A673 (cell line): ENCODE measurements at regions not wholly inside any gene's neighbourhood (a gene's known extent, or its start where the extent isn't known, plus 50 kb on each side); places are given as distances from the start of the nearest gene placed in this dataset.

Experiments
- BruUV-seq: library from RNA; stranded (reverse); fragments of 400-500 nt; replicated peaks from 2 replicates; lab custom pipeline; 2021; lab: Mats Ljungman, UMichigan
- CTCF ChIA-PET: fragments of 300-600 bp; sonication (Branson Sonifier 250); formaldehyde crosslinking; loops from one replicate; lab custom pipeline; 2022; ENCODE audit warnings: antibody characterized with exemption; lab: Charles Lee
- POLR2A ChIA-PET: fragments of 300-600 bp; sonication (Branson Sonifier 250); formaldehyde crosslinking; loops from one replicate; lab custom pipeline; 2022; ENCODE audit warnings: antibody characterized with exemption; ENCODE audit not compliant: low non-redundant PET; lab: Charles Lee
- DNase-seq: peaks from one replicate; pipeline ENCODE4 v3.0.0-alpha.2; 2015; ENCODE audit warnings: low spot score
- H3K27ac ChIP-seq: fragments of 200-600 bp; sonication (generic); 2 replicates; pipeline ENCODE4 v1.5.1; 2016; ENCODE audit warnings: mixed run types, low read depth, mild to moderate bottlenecking, mixed read lengths, antibody characterized with exemption, low read length; ENCODE audit not compliant: poor library complexity, severe bottlenecking
- H3K27me3 ChIP-seq: fragments of 200-600 bp; sonication (generic); replicated peaks from 2 replicates; pipeline ENCODE4 v1.6.1; 2017; ENCODE audit warnings: mixed run types, low read depth, mild to moderate bottlenecking, mixed read lengths, antibody characterized with exemption, low read length; ENCODE audit not compliant: insufficient read depth, poor library complexity
- H3K36me3 ChIP-seq: fragments of 200-600 bp; sonication (generic); 2 replicates; pipeline ENCODE4 v1.6.1; 2016; ENCODE audit warnings: mixed run types, mild to moderate bottlenecking, mixed read lengths, antibody characterized with exemption, low read length; ENCODE audit not compliant: insufficient read depth, poor library complexity, severe bottlenecking
- H3K4me1 ChIP-seq: fragments of 200-600 bp; sonication (generic); 2 replicates; pipeline ENCODE4 v1.6.1; 2017; ENCODE audit warnings: mixed run types, mild to moderate bottlenecking, mixed read lengths, antibody characterized with exemption, low read length; ENCODE audit not compliant: insufficient read depth, poor library complexity, severe bottlenecking
- H3K4me3 ChIP-seq: fragments of 200-600 bp; sonication (generic); 2 replicates; pipeline ENCODE4 v1.5.1; 2016; ENCODE audit warnings: low read depth, mixed run types, mild to moderate bottlenecking, mixed read lengths, low read length; ENCODE audit not compliant: poor library complexity, severe bottlenecking
- H3K9me3 ChIP-seq: fragments of 200-600 bp; sonication (generic); 2 replicates; pipeline ENCODE4 v1.6.1; 2016; ENCODE audit warnings: mixed run types, low read depth, mild to moderate bottlenecking, mixed read lengths, antibody characterized with exemption, low read length; ENCODE audit not compliant: poor library complexity, severe bottlenecking
- CTCF ChIP-seq: fragments of 300-800, 200-600 bp; sonication (generic); conservative IDR thresholded peaks from 2 replicates; pipeline ENCODE4 v1.5.1; 2017; ENCODE audit warnings: low read depth, mild to moderate bottlenecking, antibody characterized with exemption, low read length, moderate library complexity, mixed read lengths
- EZH2 ChIP-seq: fragments of 200-600 bp; sonication (generic); IDR thresholded peaks from 2 replicates; pipeline ENCODE4 v1.6.1; 2017; ENCODE audit warnings: borderline replicate concordance, low read depth, mild to moderate bottlenecking, mixed read lengths, antibody characterized with exemption, low read length; ENCODE audit not compliant: poor library complexity, severe bottlenecking
- intact Hi-C: fragments of 100-400 bp; cut with micrococcal nuclease; formaldehyde crosslinking; loops from one replicate; pipeline ENCODE4 v1.10.0; 2022; ENCODE audit not compliant: unreplicated experiment

GRCh38 chr7:106980358-106980685 is 64.2 kb upstream of the PRKAR2B start:
- no peaks in the 10 kb centered on the region for H3K36me3 ChIP-seq
- BruUV-seq: no TSS peak
- DNase-seq: no peak
- H3K27ac ChIP-seq: no peak overlapping the region
- H3K9me3 ChIP-seq: no peaks in the 10 kb centered on the region
- TF ChIP-seq CTCF (no peak), EZH2 (no peak)
- no peaks in the 10 kb centered on the region for H3K4me1 ChIP-seq
- ChIA-PET CTCF (no interaction called here), POLR2A (no interaction called here)
- intact Hi-C loops: no loop called here
- no peak overlapping the region for H3K4me3 ChIP-seq
- no peaks in the 10 kb centered on the region for H3K27me3 ChIP-seq

GRCh38 chr7:106982415-106982814 is 62.1 kb upstream of the PRKAR2B start:
- no peak for DNase-seq
- TF ChIP-seq EZH2: no peak
- CTCF ChIA-PET: no interaction called here
- no peak overlapping the region for H3K27ac ChIP-seq
- intact Hi-C loops: no loop called here
- no peaks in the 10 kb centered on the region for H3K27me3 ChIP-seq
- no peak overlapping the region for H3K4me3 ChIP-seq
- POLR2A ChIA-PET: no interaction called here
- no peaks in the 10 kb centered on the region for H3K9me3 ChIP-seq
- H3K36me3 ChIP-seq: no peaks in the 10 kb centered on the region
- BruUV-seq: no TSS peak
- H3K4me1 ChIP-seq: no peaks in the 10 kb centered on the region

GRCh38 chr7:106984034-106984433 is 60.5 kb upstream of the PRKAR2B start:
- no TSS peak for BruUV-seq
- DNase-seq: no peak
- H3K4me3 ChIP-seq: no peak overlapping the region
- no peaks in the 10 kb centered on the region for H3K36me3 ChIP-seq
- intact Hi-C loops: no loop called here
- no peaks in the 10 kb centered on the region for H3K4me1 ChIP-seq
- POLR2A ChIA-PET: no interaction called here
- no peaks in the 10 kb centered on the region for H3K9me3 ChIP-seq
- CTCF ChIA-PET: no interaction called here
- no peak overlapping the region for H3K27ac ChIP-seq
- no peaks in the 10 kb centered on the region for H3K27me3 ChIP-seq
- TF ChIP-seq EZH2 (no peak), CTCF (no peak)

- ChIA-PET POLR2A (no interaction called here), CTCF (no interaction called here)
- Histone ChIP-seq H3K27me3 (no peaks in the 10 kb centered on the region), H3K36me3 (no peaks in the 10 kb centered on the region), H3K9me3 (no peaks in the 10 kb centered on the region), H3K4me3 (no peak overlapping the region), H3K27ac (no peak overlapping the region), H3K4me1 (no peaks in the 10 kb centered on the region)
- TF ChIP-seq EZH2: no peak
- TF ChIP-seq CTCF: no peak
- DNase-seq: no peak
- intact Hi-C loops: no loop called here
- BruUV-seq: no TSS peak
Measured at GRCh38 chr7:106986450-106986977, 58.0 kb upstream of the PRKAR2B start.
